ENCODE measurements at regions not wholly inside any gene's neighbourhood (a gene's known extent, or its start where the extent isn't known, plus 50 kb on each side); places are given as distances from the start of the nearest gene placed in this dataset.

GRCh38 chr2:200084036-200084435, 128.7 kb downstream of the MAIP1 start:
- TF ChIP-seq POLR2A (IDR thresholded peaks at IDR 0.05) = no peak
- TF ChIP-seq CTCF (IDR thresholded peaks at IDR 0.05) = no peak
